ENCODE measurements at regions not wholly inside any gene's neighbourhood (a gene's known extent, or its start where the extent isn't known, plus 50 kb on each side); places are given as distances from the start of the nearest gene placed in this dataset.

- peaks cover 3% of the 10 kb centered on the region; the same call in 1 of the 2 replicates for H3K9me1 ChIP-seq (ENCODE audit: insufficient read depth, low read length)
- no peak overlapping the region for H2BK5ac ChIP-seq (ENCODE audit: low read depth, low read length, poor library complexity, severe bottlenecking)
- intact Hi-C loops (cut with micrococcal nuclease) (no loop called here), dilution Hi-C loops (cut with HindIII; ENCODE audit: low sequenced_read_pairs, unreplicated experiment) (no loop called here), in situ Hi-C loops (cut with MboI; ENCODE audit: low sequenced_read_pairs) (no loop called here)
- WGBS, 2 experiments (ENCODE audit: extremely low coverage in 2 of 2, insufficient read length in 1 of 2), result 100% methylated on average over 2 of the region's 7 CpGs; no CpG with 5 or more reads in 1 of the 2 experiments
- no peaks in the 10 kb centered on the region for H3K9me3 ChIP-seq (ENCODE audit: control insufficient read depth, insufficient read depth, low read length)
- no peak overlapping the region for H2AK5ac ChIP-seq (ENCODE audit: low read depth, low read length)
- H2BK20ac ChIP-seq (ENCODE audit: low read depth, low read length), result no peak overlapping the region
- no peak overlapping the region for H2BK120ac ChIP-seq (ENCODE audit: low read depth, low read length)
- H2AFZ ChIP-seq (replicated peaks; ENCODE audit: low read length, poor library complexity), result no peak overlapping the region
- no peaks in the 10 kb centered on the region for H3K27me3 ChIP-seq (ENCODE audit: control insufficient read depth, insufficient read depth, low read length)
- ChIA-PET CTCF (interaction anchor here (1.4 kb wide), 1 partner anchor 8 kb away, joined by 3 read pairs; no protein-coding TSS in a partner anchor), POLR2A (ENCODE audit: unreplicated experiment) (no interaction called here)
- no TSS peak for BruUV-seq (replicated peaks)
- H3K36me3 ChIP-seq (ENCODE audit: control insufficient read depth, insufficient read depth, low read length), result no peaks in the 10 kb centered on the region
- no peak overlapping the region for H2AK9ac ChIP-seq (replicated peaks; ENCODE audit: low read depth, low read length, poor library complexity)
- H3K56ac ChIP-seq (ENCODE audit: extremely low read depth, insufficient read depth, low read length), result no peak overlapping the region
- no peaks in the 10 kb centered on the region for H3K79me1 ChIP-seq (ENCODE audit: low read depth in 1 of 2, low read length in 2 of 2)
- no peak for DNase-seq
- no peak overlapping the region for H3K23ac ChIP-seq (ENCODE audit: low read depth, low read length)
- no peak overlapping the region for H3K4ac ChIP-seq (ENCODE audit: low read depth, low read length)
- no peak overlapping the region for H3K4me3 ChIP-seq (ENCODE audit: insufficient read depth, low read depth, low read length)
- H4K20me1 ChIP-seq (ENCODE audit: insufficient read depth, low read length), result no peaks in the 10 kb centered on the region
- H3K4me2 ChIP-seq (ENCODE audit: low read depth, low read length), result no peak overlapping the region
- no peak overlapping the region for H4K91ac ChIP-seq (ENCODE audit: insufficient read depth, low read depth, low read length)
- TF ChIP-seq USF2 (IDR thresholded peaks at IDR 0.05; ENCODE audit: low read depth, low read length), result no peak
- TF ChIP-seq RCOR1 (IDR thresholded peaks at IDR 0.05; ENCODE audit: insufficient replicate concordance, low read length), result no peak
- TF ChIP-seq ELK1 (IDR thresholded peaks at IDR 0.05; ENCODE audit: borderline replicate concordance, low read depth, low read length), result no peak
- no peak for TF ChIP-seq NFE2L2 (IDR thresholded peaks at IDR 0.05; ENCODE audit: low read depth, low read length)
- no peak for TF ChIP-seq CTCF (conservative IDR thresholded peaks at IDR 0.05; ENCODE audit: low read depth, low read length)
- TF ChIP-seq RFX5 (IDR thresholded peaks at IDR 0.05; ENCODE audit: low read depth, low read length), result no peak
- no peak for TF ChIP-seq BHLHE40 (IDR thresholded peaks at IDR 0.05; ENCODE audit: low read depth, low read length)
- no peak for TF ChIP-seq FOS (IDR thresholded peaks at IDR 0.05; ENCODE audit: low read depth, low read length)
- TF ChIP-seq MAFK (IDR thresholded peaks at IDR 0.05; ENCODE audit: low read depth, low read length), result no peak
- no peak for TF ChIP-seq MAZ (IDR thresholded peaks at IDR 0.05; ENCODE audit: borderline replicate concordance, low read depth, low read length)
- no peak for TF ChIP-seq POLR2A (IDR thresholded peaks at IDR 0.05; ENCODE audit: low read depth, low read length)
- TF ChIP-seq SMC3 (IDR thresholded peaks at IDR 0.05; ENCODE audit: low read depth, low read length), result no peak
- no peak overlapping the region for H3K14ac ChIP-seq (replicated peaks; ENCODE audit: low read depth, low read length)
- no peak overlapping the region for H3K27ac ChIP-seq (ENCODE audit: insufficient read depth, low read length)
- no peak overlapping the region for H4K8ac ChIP-seq (ENCODE audit: low read depth in 2 of 2, low read length in 2 of 2)
- no peak overlapping the region for H3K18ac ChIP-seq (ENCODE audit: low read depth, low read length)
- H4K5ac ChIP-seq (ENCODE audit: low read depth, low read length), result no peak overlapping the region
- no peak for ATAC-seq (ENCODE audit: low read depth)
- H3K4me1 ChIP-seq (ENCODE audit: control insufficient read depth, insufficient read depth, low read length), result no peaks in the 10 kb centered on the region
- no peak overlapping the region for H3K9ac ChIP-seq (ENCODE audit: low read depth, low read length)
- H2BK15ac ChIP-seq (ENCODE audit: low read depth, low read length), result no peak overlapping the region
Measured at GRCh38 chr3:30082652-30083051, 523.7 kb upstream of the TGFBR2 start.

Measured in IMR-90 (cell line).